IMR-90 (cell line): ENCODE measurements at regions not wholly inside any gene's neighbourhood (a gene's known extent, or its start where the extent isn't known, plus 50 kb on each side); places are given as distances from the start of the nearest gene placed in this dataset.

Experiments used
- ATAC-seq: fragments of 200-7000 bp; cut with Tn5 transposase; 2 replicates; pipeline ENCODE4 v1.9.1; 2020; ENCODE audit warnings: low read depth, mild to moderate bottlenecking, moderate library complexity
- BruUV-seq: library from RNA; stranded (reverse); fragments of 400-500 nt; replicated peaks from 2 replicates; lab custom pipeline; 2021; lab: Mats Ljungman, UMichigan
- CTCF ChIA-PET: fragments of 300-600 bp; formaldehyde crosslinking; extraction: SDS; loops from one replicate; lab custom pipeline; 2021; ENCODE audit warnings: antibody characterized with exemption; lab: Yijun Ruan, JAX
- POLR2A ChIA-PET: fragments of 300-600 bp; sonication (Branson Sonifier 250); formaldehyde crosslinking; loops from one replicate; lab custom pipeline; 2022; ENCODE audit warnings: antibody characterized with exemption; ENCODE audit not compliant: unreplicated experiment; lab: Charles Lee
- DNase-seq: peaks from one replicate; pipeline ENCODE4 v3.0.0; 2013
- H2AFZ ChIP-seq: replicated peaks from 2 replicates; pipeline ENCODE3; 2013; ENCODE audit warnings: low read length, mild to moderate bottlenecking; ENCODE audit not compliant: poor library complexity
- H2AK5ac ChIP-seq: 2 replicates; pipeline ENCODE4 v1.6.1; 2013; ENCODE audit warnings: low read depth, low read length, inconsistent platforms
- H2AK9ac ChIP-seq: replicated peaks from 2 replicates; pipeline ENCODE3; 2013; ENCODE audit warnings: mild to moderate bottlenecking, low read depth, low read length, moderate library complexity; ENCODE audit not compliant: poor library complexity
- H2BK120ac ChIP-seq: 2 replicates; pipeline ENCODE4 v1.6.1; 2013; ENCODE audit warnings: low read depth, low read length, inconsistent platforms
- H2BK15ac ChIP-seq: 3 replicates; pipeline ENCODE4 v1.6.1; 2013; ENCODE audit warnings: low read depth, low read length, inconsistent platforms
- H2BK20ac ChIP-seq: 2 replicates; pipeline ENCODE4 v1.6.1; 2013; ENCODE audit warnings: low read depth, mild to moderate bottlenecking, inconsistent platforms, low read length, moderate library complexity
- H2BK5ac ChIP-seq: 2 replicates; pipeline ENCODE4 v1.6.1; 2013; ENCODE audit warnings: mild to moderate bottlenecking, low read depth, low read length, inconsistent platforms; ENCODE audit not compliant: poor library complexity, severe bottlenecking
- H3K14ac ChIP-seq: replicated peaks from 2 replicates; pipeline ENCODE4 v1.6.1; 2013; ENCODE audit warnings: low read depth, low read length, inconsistent platforms
- H3K18ac ChIP-seq: 2 replicates; pipeline ENCODE4 v1.6.1; 2013; ENCODE audit warnings: low read depth, low read length, control low read depth
- H3K23ac ChIP-seq: 2 replicates; pipeline ENCODE4 v1.6.1; 2013; ENCODE audit warnings: low read depth, low read length, inconsistent platforms
- H3K27ac ChIP-seq: 2 replicates; pipeline ENCODE4 v1.5.1; 2013; ENCODE audit warnings: mild to moderate bottlenecking, control low read depth, low read length; ENCODE audit not compliant: insufficient read depth
- H3K27me3 ChIP-seq: 2 replicates; pipeline ENCODE4 v1.6.1; 2013; ENCODE audit warnings: low read length; ENCODE audit not compliant: control insufficient read depth, insufficient read depth
- H3K36me3 ChIP-seq: 2 replicates; pipeline ENCODE4 v1.6.1; 2013; ENCODE audit warnings: low read length, mixed read lengths; ENCODE audit not compliant: control insufficient read depth, insufficient read depth
- H3K4ac ChIP-seq: 2 replicates; pipeline ENCODE4 v1.6.1; 2013; ENCODE audit warnings: low read depth, low read length, inconsistent platforms
- H3K4me1 ChIP-seq: 2 replicates; pipeline ENCODE4 v1.6.1; 2013; ENCODE audit warnings: low read length, mixed read lengths; ENCODE audit not compliant: control insufficient read depth, insufficient read depth
- H3K4me2 ChIP-seq: 2 replicates; pipeline ENCODE4 v1.6.1; 2013; ENCODE audit warnings: low read depth, mild to moderate bottlenecking, control low read depth, low read length, moderate library complexity
- H3K4me3 ChIP-seq: 2 replicates; pipeline ENCODE4 v1.5.1; 2013; ENCODE audit warnings: low read depth, mild to moderate bottlenecking, control low read depth, low read length, moderate library complexity; ENCODE audit not compliant: insufficient read depth
- H3K56ac ChIP-seq: 2 replicates; pipeline ENCODE4 v1.6.1; 2013; ENCODE audit warnings: low read length, inconsistent platforms; ENCODE audit not compliant: insufficient read depth; ENCODE audit errors: extremely low read depth
- H3K79me1 ChIP-seq, 2 experiments: 2 replicates each; pipeline ENCODE4 v1.6.1; 2013; ENCODE audit warnings: low read length in 2 of 2, inconsistent platforms in 1 of 2, low read depth in 1 of 2
- H3K9ac ChIP-seq: 2 replicates; pipeline ENCODE4 v1.6.1; 2013; ENCODE audit warnings: low read depth, low read length, control low read depth
- H3K9me1 ChIP-seq: 2 replicates; pipeline ENCODE4 v1.6.1; 2013; ENCODE audit warnings: low read length, inconsistent platforms; ENCODE audit not compliant: insufficient read depth
- H3K9me3 ChIP-seq: 2 replicates; pipeline ENCODE4 v1.6.1; 2013; ENCODE audit warnings: low read length; ENCODE audit not compliant: control insufficient read depth, insufficient read depth
- H4K20me1 ChIP-seq: 2 replicates; pipeline ENCODE4 v1.6.1; 2013; ENCODE audit warnings: low read length, inconsistent platforms; ENCODE audit not compliant: insufficient read depth
- H4K5ac ChIP-seq: 2 replicates; pipeline ENCODE4 v1.6.1; 2013; ENCODE audit warnings: mild to moderate bottlenecking, low read depth, low read length, control low read depth
- H4K8ac ChIP-seq, 2 experiments: 2 replicates each; pipeline ENCODE4 v1.6.1; 2013; ENCODE audit warnings: low read depth in 2 of 2, low read length in 2 of 2, control low read depth in 1 of 2, inconsistent platforms in 1 of 2
- H4K91ac ChIP-seq: 2 replicates; pipeline ENCODE4 v1.6.1; 2013; ENCODE audit warnings: low read depth, low read length, inconsistent platforms; ENCODE audit not compliant: insufficient read depth
- BHLHE40 ChIP-seq: fragments of 150-350 bp; IDR thresholded peaks from 2 replicates; pipeline ENCODE4 v1.6.1; 2016; ENCODE audit warnings: mild to moderate bottlenecking, low read depth, low read length
- CEBPB ChIP-seq: IDR thresholded peaks from 2 replicates; pipeline ENCODE4 v1.6.1; 2012; ENCODE audit warnings: low read depth, low read length, improper control_type of control experiment
- MAFK ChIP-seq: IDR thresholded peaks from 2 replicates; pipeline ENCODE4 v1.6.1; 2012; ENCODE audit warnings: low read depth, low read length, improper control_type of control experiment
- NFE2L2 ChIP-seq: fragments of 150-350 bp; IDR thresholded peaks from 2 replicates; pipeline ENCODE4 v1.6.1; 2016; ENCODE audit warnings: low read depth, mild to moderate bottlenecking, low read length
- RAD21 ChIP-seq: IDR thresholded peaks from 2 replicates; pipeline ENCODE4 v1.6.1; 2012; ENCODE audit warnings: low read length, improper control_type of control experiment
- RCOR1 ChIP-seq: IDR thresholded peaks from 2 replicates; pipeline ENCODE4 v1.6.1; 2012; ENCODE audit warnings: mild to moderate bottlenecking, low read length, improper control_type of control experiment; ENCODE audit not compliant: insufficient replicate concordance
- RFX5 ChIP-seq: IDR thresholded peaks from 2 replicates; pipeline ENCODE4 v1.8.0; 2012; ENCODE audit warnings: low read depth, mild to moderate bottlenecking, low read length, moderate library complexity
- SMC3 ChIP-seq: fragments of 150-350 bp; IDR thresholded peaks from 2 replicates; pipeline ENCODE4 v1.6.1; 2016; ENCODE audit warnings: low read depth, mild to moderate bottlenecking, antibody characterized with exemption, low read length, moderate library complexity
- dilution Hi-C: fragments of 300-500 bp; cut with HindIII; formaldehyde crosslinking; loops from one replicate; pipeline ENCODE4 v1.14.3; 2018; ENCODE audit warnings: low sequenced_read_pairs; ENCODE audit not compliant: unreplicated experiment
- in situ Hi-C: fragments of 300-500 bp; cut with MboI; formaldehyde crosslinking; loops from 3 replicates; pipeline ENCODE4 v1.14.3; 2019; ENCODE audit warnings: low sequenced_read_pairs, inconsistent platforms, mixed read lengths
- intact Hi-C: fragments of 100-400 bp; cut with micrococcal nuclease; formaldehyde crosslinking; loops from 2 replicates; pipeline ENCODE4 v1.10.0; 2022

DNA sequence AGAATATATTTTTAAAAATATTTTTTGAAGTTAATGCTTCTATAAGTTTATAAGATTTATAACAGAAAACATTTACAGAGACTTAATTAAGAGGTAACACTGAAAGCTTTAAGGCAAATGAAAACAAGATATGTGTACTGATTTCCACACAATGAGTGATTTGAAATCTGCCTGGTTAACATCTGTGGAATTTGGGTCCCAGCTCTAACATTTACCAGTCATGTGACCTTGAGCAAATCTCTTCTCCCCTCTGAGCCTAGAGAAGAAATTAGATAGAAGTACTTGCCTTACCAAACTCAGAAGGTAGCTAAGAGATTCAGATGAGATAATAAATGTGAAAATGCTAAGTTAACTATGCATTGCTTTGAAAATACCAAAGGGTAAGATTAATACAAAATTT is 458.8 kb upstream of the LCORL start:
- no peak overlapping the region for H3K4ac ChIP-seq
- H3K9me3 ChIP-seq = 0 out of 2 replicates have a peak, but pooled peaks cover 2% of the 10 kb centered on the region
- H3K18ac ChIP-seq = no peak overlapping the region
- H2AK9ac ChIP-seq = no peak overlapping the region
- no peak overlapping the region for H4K91ac ChIP-seq
- no peak overlapping the region for H2BK20ac ChIP-seq
- no peak overlapping the region for H3K4me3 ChIP-seq
- intact Hi-C loops = no loop called here
- no peaks in the 10 kb centered on the region for H3K4me1 ChIP-seq
- H3K27me3 ChIP-seq = no peaks in the 10 kb centered on the region
- no peak overlapping the region for H3K4me2 ChIP-seq
- in situ Hi-C loops = no loop called here
- H2AK5ac ChIP-seq = no peak overlapping the region
- H4K8ac ChIP-seq = no peak overlapping the region
- TF ChIP-seq RFX5 = no peak
- no peak for TF ChIP-seq BHLHE40
- TF ChIP-seq SMC3 = no peak
- TF ChIP-seq NFE2L2 = no peak
- no peak for TF ChIP-seq CEBPB
- TF ChIP-seq MAFK = no peak
- no peak for TF ChIP-seq RAD21
- no peak for TF ChIP-seq RCOR1
- H4K5ac ChIP-seq = no peak overlapping the region
- ChIA-PET CTCF (no interaction called here), POLR2A (no interaction called here)
- H3K9me1 ChIP-seq = no peaks in the 10 kb centered on the region
- DNase-seq (no peak), ATAC-seq (no peak)
- no peak overlapping the region for H3K9ac ChIP-seq
- BruUV-seq = no TSS peak
- H4K20me1 ChIP-seq = no peaks in the 10 kb centered on the region
- H3K23ac ChIP-seq = no peak overlapping the region
- no peaks in the 10 kb centered on the region for H3K79me1 ChIP-seq
- no peak overlapping the region for H2BK15ac ChIP-seq
- H2BK120ac ChIP-seq = no peak overlapping the region
- no peak overlapping the region for H3K14ac ChIP-seq
- dilution Hi-C loops = no loop called here
- no peak overlapping the region for H2AFZ ChIP-seq
- H3K36me3 ChIP-seq = no peaks in the 10 kb centered on the region
- H3K27ac ChIP-seq = no peak overlapping the region
- H2BK5ac ChIP-seq = no peak overlapping the region
- H3K56ac ChIP-seq = no peak overlapping the region
